Osteoblast (primary cell): ENCODE measurements at regions not wholly inside any gene's neighbourhood (a gene's known extent, or its start where the extent isn't known, plus 50 kb on each side); places are given as distances from the start of the nearest gene placed in this dataset.
"Not testable (repeated sequence)": the region's sequence is repeated elsewhere in the genome, so short reads cannot be mapped to it uniquely, and the experiment has no call there.

ENCODE experiments used
- DNase-seq: peaks from one replicate; pipeline ENCODE4 v3.0.0; 2011; ENCODE audit warnings: low spot score, mixed read lengths; ENCODE audit not compliant: insufficient read length; ENCODE audit errors: missing footprints
- H2AFZ ChIP-seq: 2 replicates; pipeline ENCODE4 v1.6.0; 2011; ENCODE audit warnings: mild to moderate bottlenecking, low read length
- H3K27ac ChIP-seq: 2 replicates; pipeline ENCODE4 v1.5.1; 2011; ENCODE audit warnings: mild to moderate bottlenecking, low read depth, low read length, moderate library complexity
- H3K27me3 ChIP-seq: 2 replicates; pipeline ENCODE4 v1.6.0; 2012; ENCODE audit warnings: mild to moderate bottlenecking, control low read depth, inconsistent platforms, low read length, moderate library complexity; ENCODE audit not compliant: insufficient read depth
- H3K36me3 ChIP-seq: 2 replicates; pipeline ENCODE4 v1.5.1; 2011; ENCODE audit warnings: mild to moderate bottlenecking, low read length, control low read depth, moderate library complexity; ENCODE audit not compliant: insufficient read depth
- H3K4me1 ChIP-seq: 2 replicates; pipeline ENCODE4 v1.5.1; 2011; ENCODE audit warnings: mild to moderate bottlenecking, low read length, control low read depth, moderate library complexity; ENCODE audit not compliant: insufficient read depth
- H3K4me2 ChIP-seq: 2 replicates; pipeline ENCODE4 v1.6.0; 2011; ENCODE audit warnings: mild to moderate bottlenecking, low read length; ENCODE audit not compliant: insufficient read depth
- H3K4me3 ChIP-seq: fragments of 200-600 bp; sonication (generic); 3 replicates; pipeline ENCODE4 v1.5.1; 2012; ENCODE audit warnings: mild to moderate bottlenecking, low read length, inconsistent platforms; ENCODE audit not compliant: insufficient read depth
- H3K79me2 ChIP-seq: 2 replicates; pipeline ENCODE4 v1.6.0; 2012; ENCODE audit warnings: mild to moderate bottlenecking, low read length, control low read depth, inconsistent platforms; ENCODE audit not compliant: insufficient read depth
- H3K9me3 ChIP-seq: 2 replicates; pipeline ENCODE4 v1.5.1; 2011; ENCODE audit warnings: low read depth, low read length, control low read depth
- H4K20me1 ChIP-seq: 2 replicates; pipeline ENCODE4 v1.6.0; 2012; ENCODE audit warnings: mild to moderate bottlenecking, low read length, control low read depth; ENCODE audit not compliant: insufficient read depth
- TF ChIP-seq, protein P1 (sequence below): IDR thresholded peaks from 2 replicates; pipeline ENCODE4 v1.5.1; 2011; ENCODE audit warnings: mild to moderate bottlenecking, low read depth, low read length, moderate library complexity; ENCODE audit errors: extremely low read depth

GRCh38 chr20:24418731-24419130, 50.7 kb upstream of the SYNDIG1 start:
- Histone ChIP-seq H3K79me2 (no peaks in the 10 kb centered on the region), H3K9me3 (no peaks in the 10 kb centered on the region), H2AFZ (no peak overlapping the region), H3K4me3 (no peak overlapping the region), H3K36me3 (no peaks in the 10 kb centered on the region), H3K27ac (no peak overlapping the region), H3K27me3 (peaks cover 4% of the 10 kb centered on the region), H4K20me1 (no peaks in the 10 kb centered on the region), H3K4me2 (no peak overlapping the region), H3K4me1 (no peaks in the 10 kb centered on the region)
- TF ChIP-seq, protein P1, sequence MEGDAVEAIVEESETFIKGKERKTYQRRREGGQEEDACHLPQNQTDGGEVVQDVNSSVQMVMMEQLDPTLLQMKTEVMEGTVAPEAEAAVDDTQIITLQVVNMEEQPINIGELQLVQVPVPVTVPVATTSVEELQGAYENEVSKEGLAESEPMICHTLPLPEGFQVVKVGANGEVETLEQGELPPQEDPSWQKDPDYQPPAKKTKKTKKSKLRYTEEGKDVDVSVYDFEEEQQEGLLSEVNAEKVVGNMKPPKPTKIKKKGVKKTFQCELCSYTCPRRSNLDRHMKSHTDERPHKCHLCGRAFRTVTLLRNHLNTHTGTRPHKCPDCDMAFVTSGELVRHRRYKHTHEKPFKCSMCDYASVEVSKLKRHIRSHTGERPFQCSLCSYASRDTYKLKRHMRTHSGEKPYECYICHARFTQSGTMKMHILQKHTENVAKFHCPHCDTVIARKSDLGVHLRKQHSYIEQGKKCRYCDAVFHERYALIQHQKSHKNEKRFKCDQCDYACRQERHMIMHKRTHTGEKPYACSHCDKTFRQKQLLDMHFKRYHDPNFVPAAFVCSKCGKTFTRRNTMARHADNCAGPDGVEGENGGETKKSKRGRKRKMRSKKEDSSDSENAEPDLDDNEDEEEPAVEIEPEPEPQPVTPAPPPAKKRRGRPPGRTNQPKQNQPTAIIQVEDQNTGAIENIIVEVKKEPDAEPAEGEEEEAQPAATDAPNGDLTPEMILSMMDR: no peak
- no peak for DNase-seq

DNA sequence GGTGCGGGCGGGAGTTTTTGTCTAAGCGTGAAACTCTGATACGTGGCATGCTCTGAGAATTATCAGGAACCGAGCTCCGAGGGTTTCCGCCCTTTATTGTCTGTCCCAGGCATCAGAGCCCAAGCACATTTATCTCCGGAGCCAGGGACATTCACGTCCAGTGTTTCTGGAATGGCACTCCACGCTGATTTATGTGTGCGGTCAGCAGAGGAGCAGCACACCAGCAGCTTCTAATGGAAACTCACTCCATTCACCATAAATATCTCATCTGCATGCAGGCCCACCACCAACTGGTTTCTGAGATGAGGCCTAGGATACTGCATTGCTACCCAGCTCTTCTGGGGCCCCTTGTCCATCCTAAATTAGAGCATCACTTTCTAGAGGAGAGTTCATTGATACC, 51.9 kb upstream of the SYNDIG1 start:
- TF ChIP-seq, protein P1: no peak
- no peaks in the 10 kb centered on the region for H4K20me1 ChIP-seq
- no peaks in the 10 kb centered on the region for H3K36me3 ChIP-seq
- no peak overlapping the region for H3K4me2 ChIP-seq
- no peak overlapping the region for H3K4me3 ChIP-seq
- H3K27me3 ChIP-seq: no peaks in the 10 kb centered on the region
- no peaks in the 10 kb centered on the region for H3K79me2 ChIP-seq
- no peak for DNase-seq
- no peak overlapping the region for H2AFZ ChIP-seq
- H3K9me3 ChIP-seq: no peaks in the 10 kb centered on the region
- no peak overlapping the region for H3K27ac ChIP-seq
- H3K4me1 ChIP-seq: no peaks in the 10 kb centered on the region

- H3K4me2 ChIP-seq, H3K4me1 ChIP-seq, H3K36me3 ChIP-seq, H3K4me3 ChIP-seq, H3K79me2 ChIP-seq, H2AFZ ChIP-seq, H3K27me3 ChIP-seq, H3K27ac ChIP-seq, DNase-seq, H4K20me1 ChIP-seq, H3K9me3 ChIP-seq: not testable (repeated sequence)
These were observed 54.0 kb upstream of the SYNDIG1 start for GRCh38 chr20:24415444-24415843.

DNA sequence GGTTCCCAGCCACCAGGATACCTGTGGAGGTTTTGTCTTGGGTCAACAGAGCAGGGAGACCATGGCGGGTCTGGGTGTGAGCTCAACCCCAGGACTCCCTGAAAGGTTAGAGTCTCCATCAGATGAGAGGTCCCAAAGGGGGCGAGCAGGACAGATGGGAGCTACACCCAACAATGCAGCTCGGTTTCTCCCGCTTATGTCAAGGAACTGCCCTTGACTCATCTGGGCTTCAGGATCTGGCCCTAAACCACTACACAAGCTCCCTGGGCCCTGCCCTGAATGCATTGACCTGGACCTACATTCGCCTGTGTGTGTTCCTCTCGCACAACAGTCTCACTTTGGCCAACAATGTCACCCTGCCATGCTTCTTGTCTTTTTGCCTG, 57.6 kb upstream of the SYNDIG1 start:
- no peak overlapping the region for H3K4me3 ChIP-seq
- no peak overlapping the region for H3K27ac ChIP-seq
- TF ChIP-seq, protein P1: no peak
- no peaks in the 10 kb centered on the region for H3K9me3 ChIP-seq
- no peaks in the 10 kb centered on the region for H3K4me1 ChIP-seq
- H3K36me3 ChIP-seq: no peaks in the 10 kb centered on the region
- H3K79me2 ChIP-seq: no peaks in the 10 kb centered on the region
- DNase-seq: no peak
- H2AFZ ChIP-seq: no peak overlapping the region
- no peaks in the 10 kb centered on the region for H4K20me1 ChIP-seq
- H3K4me2 ChIP-seq: no peak overlapping the region
- H3K27me3 ChIP-seq: no peaks in the 10 kb centered on the region
